Activated CD4-positive, CD25-positive, alpha-beta regulatory T cell treated with anti-CD3 and anti-CD28 coated beads, Interleukin-2, amount 50 U/mL, for 72 hours (primary cell): ENCODE measurements at regions not wholly inside any gene's neighbourhood (a gene's known extent, or its start where the extent isn't known, plus 50 kb on each side); places are given as distances from the start of the nearest gene placed in this dataset.

Experiments used
- DNase-seq: peaks from one replicate; pipeline ENCODE4 v3.0.0; 2021

DNA sequence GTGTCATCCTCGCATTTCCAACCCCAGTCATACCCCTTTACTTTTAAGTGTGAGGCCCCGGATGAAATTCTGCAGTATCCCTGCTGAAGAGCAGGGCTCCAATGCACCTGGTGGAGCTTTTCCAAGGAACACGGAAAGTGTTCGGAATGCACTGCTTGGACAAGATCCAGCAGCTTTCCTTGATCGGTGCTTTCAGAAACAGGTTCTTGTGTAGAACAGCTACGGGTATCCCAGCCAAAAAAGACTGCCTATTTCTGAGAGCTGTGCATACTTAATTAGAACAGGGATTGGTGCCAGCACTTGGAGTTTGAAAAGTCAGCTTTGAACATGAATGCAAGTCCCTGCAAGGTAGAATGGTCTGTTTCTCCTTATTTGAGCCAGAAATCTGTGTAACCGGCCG lies 87.2 kb upstream of the C1QTNF9B start:
- no peak for DNase-seq

DNA sequence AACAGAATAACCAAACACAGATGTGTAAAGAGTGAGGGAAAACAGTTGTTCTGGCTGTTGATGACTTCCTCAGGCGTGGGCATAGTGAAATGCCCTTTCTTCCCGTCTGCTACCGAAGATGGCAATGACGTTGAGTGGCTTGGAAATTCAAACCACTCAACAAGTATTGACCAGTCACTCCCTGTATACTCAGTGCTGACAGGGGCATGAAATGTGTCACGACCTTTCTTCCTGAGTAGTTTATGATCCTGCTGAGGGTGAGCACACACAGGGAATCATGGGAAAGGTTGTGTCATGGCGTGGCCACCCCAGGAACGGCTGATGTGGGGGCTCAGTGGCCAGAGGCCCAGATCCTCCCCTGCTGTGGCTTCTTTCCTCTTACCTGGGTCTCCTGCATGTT lies 87.8 kb upstream of the C1QTNF9B start:
- DNase-seq, result no peak

DNA sequence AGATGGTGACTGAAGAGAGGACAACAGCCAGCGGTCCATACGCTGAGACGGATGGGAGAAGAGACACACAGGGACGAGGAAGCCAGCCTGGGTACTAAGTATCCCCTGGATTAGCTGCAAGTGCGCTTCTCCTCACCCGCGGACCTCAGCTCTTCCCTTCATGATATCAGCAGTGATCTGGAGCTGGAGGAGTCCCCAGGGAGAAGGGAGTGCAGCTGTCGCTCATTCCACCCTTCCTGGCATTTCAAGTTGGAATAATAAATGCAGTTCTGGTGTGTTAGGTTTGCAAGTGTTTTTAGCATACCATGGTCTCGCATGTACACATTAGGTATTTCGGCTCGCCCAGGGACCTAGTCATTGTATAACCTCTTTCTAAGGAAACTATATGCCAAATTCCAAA lies 88.5 kb upstream of the C1QTNF9B start:
- DNase-seq, result no peak

DNA sequence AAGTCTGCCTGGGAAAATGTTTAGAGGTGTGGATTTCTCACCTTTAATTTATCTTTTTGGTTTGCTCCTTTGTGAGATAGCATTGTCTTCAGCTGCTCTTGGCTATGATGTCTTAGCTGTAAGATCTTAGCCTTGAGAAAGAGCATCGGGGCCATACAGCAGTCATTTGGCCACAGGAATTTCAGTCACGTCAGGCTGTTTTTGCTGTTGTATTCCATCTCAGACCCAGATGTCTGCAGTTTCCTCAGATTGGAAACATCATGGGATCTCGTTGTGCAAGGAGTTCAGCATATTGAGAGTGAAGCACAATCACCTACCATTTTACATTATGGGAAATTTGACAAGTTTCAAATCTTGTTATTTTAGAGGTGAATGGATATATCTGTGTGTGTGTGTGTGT lies 89.3 kb upstream of the C1QTNF9B start:
- DNase-seq, result no peak

DNA sequence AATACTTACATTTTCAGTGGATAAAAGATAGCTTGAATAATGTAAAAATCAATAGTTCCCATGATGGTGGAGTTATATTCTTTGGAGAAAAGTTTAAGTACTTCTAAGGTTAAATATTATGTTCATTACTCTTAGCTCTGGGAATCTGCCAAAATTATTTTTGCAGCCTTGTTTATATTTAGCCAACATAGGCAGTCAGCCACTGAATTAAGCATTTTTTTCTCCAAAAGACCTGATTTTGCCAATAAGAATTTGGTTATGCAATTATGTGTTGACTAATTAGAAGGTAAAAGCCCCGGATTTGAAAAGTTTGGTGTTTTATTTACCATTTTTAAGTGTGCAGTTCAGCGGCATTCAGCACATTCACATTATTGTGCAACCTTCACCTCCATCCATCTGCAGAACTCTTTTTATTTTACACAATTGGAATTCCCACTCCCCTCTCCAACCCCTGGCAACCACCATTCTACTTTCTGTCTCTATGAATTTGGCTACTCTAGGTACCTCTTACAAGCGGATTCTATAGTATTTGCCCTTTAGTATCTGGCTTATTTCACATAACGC lies 90.1 kb upstream of the C1QTNF9B start:
- no peak for DNase-seq

DNA sequence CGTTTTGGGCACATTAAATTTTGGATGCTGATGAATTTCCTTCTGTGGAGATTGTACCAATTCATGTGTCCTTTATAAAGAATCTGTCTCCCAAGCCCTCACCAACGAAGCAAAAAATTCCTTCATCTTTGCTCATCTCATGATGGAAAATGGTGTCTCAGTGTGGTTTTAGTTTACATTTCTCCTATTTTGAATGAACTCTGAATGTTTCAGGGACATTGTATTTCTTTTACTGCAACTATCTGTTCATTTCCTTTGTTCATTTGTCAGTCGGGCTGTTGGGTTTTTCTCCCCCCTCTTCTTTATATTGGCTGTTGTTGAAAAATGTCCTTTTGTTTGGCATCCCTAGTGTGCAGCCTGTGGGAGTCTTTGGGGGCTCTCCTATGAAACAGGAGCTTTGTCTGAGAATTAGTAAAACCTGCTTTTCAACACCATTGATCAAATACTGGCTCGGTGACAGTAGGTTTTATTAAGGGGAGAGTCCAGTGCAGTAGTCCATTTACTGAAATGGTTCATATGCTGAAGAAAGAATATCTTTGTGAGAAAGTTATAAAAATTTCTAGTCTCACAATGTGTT lies 91.3 kb upstream of the C1QTNF9B start:
- DNase-seq, result no peak

DNA sequence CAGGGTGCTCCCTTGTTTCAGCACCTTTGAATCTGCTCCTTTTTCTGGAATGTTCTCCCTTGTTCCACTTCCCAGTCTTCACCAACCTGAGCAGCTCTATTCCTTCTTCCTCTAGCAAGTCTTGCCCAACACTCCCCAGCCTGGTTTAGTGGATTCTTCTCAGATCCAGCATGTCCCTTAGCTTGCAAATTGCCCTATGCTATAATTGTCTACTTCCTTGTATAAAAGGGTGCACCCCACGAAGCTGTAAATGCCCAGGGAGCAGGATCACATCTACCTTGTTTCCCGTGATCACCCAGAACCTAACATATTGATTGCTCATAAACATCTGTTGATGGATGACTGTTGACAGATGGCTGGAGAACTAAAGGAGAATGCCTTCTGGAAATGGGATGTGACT lies 93.2 kb upstream of the C1QTNF9B start:
- DNase-seq, result no peak

DNA sequence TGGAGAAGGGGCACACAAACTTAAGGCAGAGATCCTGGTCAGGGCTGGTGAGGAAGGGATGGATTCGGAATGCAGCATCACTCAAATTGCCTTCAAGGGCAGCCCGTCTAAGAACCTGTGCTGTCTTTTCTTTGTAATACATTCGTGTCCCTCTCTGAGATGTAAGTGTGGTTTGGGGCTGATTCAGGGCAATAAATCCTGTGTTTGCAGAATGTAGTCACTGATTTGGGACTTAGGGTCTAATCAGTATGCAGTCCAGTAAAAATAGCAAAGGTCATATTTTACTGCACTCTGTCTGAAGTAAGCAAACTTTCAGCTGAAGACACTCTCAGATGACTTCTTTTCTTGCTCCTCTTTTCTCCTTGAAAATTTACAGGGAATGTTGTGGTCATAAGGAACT lies 93.8 kb upstream of the C1QTNF9B start:
- no peak for DNase-seq

DNA sequence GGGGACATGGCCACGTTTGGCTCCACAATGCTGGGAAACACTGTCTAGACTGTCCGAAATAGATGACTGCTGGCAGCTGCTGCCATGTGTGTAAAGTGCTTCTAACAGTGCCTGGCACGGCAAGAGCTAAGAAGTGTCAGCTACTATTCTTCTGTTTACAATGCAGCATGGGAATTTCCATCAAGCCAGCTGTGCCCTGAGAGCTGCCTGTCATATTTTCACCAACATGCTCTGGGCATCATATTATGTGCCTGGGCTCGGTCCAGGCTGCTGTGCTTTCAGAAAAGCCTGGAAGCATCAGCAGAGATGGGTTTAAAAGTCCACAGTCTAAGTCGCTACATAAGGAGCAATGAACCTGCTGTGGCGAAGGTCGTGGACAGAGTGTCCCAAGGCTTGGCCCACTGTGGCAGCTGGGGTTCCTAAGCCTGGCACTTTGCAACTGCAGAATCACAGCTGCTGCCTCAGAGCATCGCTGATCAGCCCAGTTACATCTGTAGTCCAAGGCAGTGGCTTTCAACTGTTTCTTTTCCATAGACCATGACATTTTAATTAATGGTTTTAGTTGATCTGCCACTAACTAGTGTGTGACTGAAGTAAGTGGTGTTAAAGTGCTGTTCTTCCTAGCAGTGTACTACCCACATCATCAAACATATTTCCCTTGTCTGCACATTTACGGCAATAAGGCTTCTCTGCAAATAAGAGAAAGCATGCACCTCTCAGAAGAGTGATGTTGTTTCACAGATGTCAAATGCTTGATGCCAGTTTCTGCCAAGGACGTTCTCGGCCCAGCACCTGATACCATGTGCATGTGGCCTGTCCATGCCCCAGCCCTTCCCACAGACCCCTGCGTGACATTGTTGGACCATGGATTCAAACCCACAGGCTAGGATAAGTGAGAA lies 95.7 kb upstream of the C1QTNF9B start:
- DNase-seq, result no peak

DNA sequence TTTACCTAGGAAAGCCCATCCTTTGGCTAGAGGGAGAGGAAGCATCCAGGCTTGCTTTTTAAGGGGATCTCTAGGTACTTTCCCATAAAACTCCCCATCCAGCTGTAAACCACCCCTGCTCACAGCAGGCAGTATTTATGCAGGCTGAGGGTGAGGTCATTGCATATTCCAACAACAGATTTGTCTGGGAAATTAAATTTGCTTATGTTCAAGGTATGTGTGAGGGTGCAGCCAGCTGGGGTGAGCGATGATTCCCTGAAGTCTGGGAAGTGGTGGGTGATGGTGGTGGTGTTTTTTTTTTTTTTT lies 96.3 kb upstream of the C1QTNF9B start:
- no peak for DNase-seq

DNA sequence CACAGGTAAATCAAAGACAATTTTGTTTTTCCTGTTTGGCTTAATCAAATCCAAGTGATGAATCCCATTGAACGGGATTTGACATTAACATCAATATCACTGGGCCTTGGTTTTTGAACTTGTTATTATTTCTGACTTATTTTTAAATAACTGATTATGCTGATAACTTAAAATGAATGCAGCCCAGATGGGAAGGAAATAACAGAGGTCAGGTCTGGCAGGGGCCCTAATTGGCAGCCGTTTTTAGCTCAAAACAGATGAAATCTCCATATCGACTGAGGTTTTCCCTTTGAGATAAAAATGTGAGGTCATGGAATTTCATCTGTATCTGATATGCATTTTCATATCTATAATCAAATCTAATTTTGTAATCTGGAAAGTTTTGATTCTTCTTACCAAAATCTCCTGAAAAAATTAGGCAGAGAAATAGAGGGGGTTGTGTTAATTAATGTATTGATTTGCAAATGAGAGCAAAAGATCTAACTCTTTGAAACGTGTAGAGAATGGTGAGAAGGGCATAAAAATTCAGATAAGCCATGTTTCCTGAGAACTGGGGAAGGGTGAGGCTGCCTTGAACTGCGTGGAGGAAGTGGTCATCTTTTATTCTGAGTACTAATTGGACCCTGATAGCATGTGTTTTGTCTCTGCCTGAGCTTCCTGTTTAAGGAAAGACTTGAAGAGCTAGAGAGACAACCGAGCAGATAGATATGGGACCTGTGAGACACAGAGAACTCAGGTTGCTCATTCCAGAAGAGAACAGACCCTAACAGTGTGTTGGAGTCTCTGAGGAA lies 98.2 kb upstream of the C1QTNF9B start:
- no peak for DNase-seq

DNA sequence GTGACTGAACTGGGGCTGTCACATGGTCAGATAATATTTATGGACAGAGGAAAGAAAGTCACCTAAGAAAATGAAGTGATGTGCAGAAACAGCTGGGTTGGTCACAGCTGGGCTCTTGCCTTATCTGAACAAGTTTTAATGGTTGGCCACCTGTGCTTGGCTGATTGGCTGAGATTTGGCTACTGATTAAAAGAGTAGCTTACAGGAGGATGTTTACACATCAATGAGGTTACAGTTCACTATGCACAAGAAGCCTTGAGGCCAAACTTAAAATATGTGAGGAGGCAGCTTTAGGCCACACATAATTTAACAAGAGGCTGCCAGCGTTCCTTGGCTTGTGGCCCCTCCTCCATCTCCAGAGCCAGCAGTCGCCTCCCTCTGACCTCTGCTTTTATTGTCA lies 99.2 kb upstream of the C1QTNF9B start:
- DNase-seq, result no peak

DNA sequence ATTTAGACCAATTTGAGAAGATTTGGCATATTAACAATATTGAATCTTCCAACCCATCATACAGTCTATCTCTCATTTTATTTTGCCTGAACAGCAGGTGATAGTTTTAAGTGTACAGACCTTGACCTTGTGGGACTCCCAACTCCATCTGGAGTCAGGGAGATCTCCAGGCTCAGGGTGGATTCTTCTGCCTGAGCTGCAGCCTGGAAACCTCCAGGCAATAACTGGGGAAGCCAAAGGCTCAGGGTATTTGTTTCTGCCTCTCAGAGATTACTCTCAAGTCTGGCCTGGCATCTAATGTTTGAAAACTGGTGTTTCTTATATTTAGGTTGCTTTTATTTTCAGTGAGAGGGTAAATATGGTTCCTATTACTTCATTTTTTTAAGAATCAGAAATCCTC lies 102.1 kb upstream of the C1QTNF9B start:
- no peak for DNase-seq

DNA sequence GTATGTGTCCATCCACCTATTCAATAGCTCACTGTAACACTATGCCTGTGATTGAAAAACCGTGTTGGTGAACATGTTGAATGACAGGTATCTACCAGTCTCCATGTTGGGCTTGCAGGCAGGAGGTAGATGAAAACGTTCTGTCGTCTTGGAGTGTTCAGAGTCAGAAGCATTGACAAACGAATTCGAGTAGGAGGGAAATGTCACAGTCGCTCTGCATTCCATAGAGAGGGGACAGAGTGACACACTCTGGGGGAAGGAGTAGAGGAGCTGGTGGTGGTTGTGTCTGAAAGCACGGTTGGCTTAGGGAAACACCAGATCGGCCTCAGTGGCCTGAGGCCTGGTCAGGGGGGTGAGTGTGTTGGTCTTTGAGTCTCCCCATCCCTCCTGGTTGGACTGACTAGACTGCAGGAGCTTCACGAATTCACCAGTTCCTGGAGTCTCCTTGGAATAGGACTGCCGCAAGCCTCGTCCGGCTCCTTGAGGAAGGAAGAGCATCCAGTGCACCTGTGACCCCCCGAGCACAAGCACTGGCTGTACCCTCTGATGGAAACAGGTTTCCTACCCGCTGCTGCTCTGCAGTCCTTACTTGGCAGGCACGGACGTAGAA lies 105.0 kb upstream of the C1QTNF9B start:
- DNase-seq, result no peak

DNA sequence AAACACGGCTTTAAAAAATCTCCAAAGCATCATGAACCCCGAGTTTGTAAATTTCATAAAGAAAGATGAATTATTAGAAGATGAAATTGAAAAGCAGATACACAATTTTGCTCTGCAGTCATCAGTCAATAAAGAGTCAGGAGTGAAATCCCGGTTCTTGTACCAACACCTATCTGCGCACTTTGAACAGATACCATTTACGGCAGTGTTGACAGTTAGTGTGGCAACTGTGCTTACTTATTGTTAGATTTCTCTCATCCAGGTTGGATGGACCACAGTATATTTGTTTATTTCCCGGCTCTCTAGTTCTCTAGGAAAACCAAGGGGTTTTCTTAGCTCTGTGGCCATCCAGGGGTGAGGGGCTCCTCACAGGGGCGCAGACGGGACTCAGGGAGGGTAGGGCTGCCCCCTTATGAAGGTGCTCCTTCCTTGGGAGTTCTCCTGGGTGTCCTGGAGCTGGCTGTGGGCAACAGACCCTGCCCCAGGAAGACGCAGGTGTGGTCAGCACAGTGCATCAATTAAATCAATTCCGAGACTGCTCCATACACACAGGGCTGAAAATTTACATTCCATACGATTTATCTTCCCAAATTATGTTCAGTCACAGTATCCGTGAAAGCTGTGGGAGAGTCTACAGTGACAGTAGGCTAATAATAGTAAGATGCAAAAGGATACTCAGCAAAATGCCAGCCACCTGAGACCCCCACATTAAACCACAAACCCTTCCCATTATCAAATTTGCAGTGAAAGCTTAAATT lies 107.0 kb upstream of the C1QTNF9B start:
- no peak for DNase-seq

DNA sequence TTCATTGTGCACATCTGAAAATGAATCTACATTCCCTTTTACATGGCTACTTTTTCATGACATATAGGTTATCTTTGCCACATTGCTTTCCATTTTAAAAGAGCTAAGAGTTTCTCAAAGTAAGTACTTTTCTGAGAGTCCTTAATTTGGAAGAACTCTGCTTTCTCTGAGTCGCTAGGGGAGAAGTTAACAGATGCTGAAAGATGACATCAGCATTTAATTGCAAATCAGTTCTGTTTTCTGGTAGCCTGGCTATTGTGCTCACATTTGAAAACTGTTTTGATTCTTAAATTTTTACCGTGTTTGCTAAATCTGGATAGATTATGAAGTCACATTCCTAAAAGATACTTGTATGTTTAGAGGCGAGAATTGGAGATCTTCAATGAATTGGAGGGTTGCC lies 107.7 kb upstream of the C1QTNF9B start:
- no peak for DNase-seq

DNA sequence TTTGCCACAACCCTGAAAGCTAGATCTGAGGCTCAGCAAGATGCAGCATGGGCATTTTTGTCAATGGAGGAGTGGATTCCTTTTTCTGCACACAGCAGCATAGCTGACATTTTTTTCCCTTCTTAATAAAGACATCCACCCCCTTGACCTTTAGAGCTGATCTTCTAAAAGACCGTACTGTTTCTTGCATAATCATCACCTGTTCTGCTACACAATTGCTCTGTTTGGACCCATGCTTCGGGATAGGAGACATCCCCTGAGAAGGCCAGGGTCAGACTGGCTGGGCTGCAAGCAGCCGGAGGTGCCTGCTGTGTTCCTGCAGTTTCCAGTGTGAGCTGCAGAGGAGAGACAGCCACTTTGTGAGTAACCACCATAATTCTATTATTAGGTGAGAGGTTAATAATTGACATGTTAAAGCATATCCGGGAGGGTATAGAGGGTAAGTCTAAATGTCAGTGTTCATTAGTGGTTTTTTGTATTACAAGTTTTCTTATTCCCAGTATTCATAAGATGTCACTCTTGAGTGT lies 108.5 kb upstream of the C1QTNF9B start:
- DNase-seq, result no peak

DNA sequence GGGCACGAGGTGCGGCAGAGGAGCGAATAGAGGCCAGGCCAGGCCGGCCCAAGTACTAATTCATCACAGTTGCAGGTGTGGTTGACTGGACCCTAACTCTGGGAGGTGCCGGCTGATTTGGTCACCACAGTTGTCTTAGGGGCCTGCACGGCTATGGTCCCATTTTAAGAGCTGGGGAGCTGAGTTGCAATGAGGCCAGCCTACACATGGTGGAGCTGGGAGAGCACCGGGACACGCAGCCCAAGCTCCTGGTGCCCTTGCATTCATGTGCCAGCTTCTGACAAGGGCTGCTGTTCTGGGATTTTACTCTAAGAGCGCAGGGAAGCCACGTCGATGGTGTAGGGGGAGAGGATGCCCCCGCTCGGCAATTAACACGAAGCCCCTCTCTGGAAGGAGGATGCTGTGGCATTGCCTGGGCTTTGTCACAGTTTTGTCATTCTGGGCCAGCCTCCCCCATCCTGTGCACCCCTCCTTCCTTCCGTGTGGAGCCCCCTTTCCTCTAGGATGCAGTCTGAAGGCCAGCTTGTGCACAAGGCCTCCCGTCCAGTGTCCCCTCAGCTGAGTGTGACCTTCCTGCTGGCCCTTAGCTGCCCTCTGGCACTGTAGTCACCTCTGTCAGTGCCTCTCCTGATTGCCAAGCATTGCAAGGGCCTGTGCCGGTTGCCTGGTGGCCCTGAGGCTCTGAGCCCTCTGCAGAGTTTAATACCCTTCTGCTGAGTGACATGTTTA lies 109.4 kb upstream of the C1QTNF9B start:
- no peak for DNase-seq

DNA sequence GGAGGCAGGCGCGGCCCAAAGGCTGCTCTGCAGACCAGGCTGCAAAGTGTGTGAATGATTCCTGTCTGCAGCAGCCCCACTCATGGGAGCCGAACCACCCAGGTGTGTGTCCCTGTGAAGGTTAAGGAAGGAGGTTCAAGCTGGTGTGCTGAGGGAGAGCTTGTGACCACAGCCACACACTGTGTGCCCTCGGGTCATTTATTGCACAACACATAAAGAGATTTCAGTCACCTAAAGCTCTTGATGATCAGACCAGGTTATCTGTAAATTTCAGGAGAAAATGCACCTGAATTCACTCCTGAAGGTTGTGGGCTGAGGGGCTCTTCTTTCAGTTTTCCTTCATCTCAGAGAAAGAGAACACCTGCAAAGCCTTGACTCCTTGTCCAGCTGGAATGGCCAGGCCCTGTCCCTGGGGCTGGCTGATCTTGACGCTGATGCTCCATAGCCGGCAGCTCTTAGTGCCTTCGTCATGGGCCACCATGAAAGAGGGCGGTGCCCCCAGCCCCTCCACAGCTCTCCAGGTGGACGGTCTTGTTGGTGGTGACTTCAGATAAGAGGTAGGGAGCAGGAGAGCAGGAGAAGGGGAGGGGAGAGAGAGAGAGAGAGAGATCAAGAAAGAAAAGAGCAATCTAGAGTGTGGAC lies 110.8 kb upstream of the C1QTNF9B start:
- no peak for DNase-seq

DNA sequence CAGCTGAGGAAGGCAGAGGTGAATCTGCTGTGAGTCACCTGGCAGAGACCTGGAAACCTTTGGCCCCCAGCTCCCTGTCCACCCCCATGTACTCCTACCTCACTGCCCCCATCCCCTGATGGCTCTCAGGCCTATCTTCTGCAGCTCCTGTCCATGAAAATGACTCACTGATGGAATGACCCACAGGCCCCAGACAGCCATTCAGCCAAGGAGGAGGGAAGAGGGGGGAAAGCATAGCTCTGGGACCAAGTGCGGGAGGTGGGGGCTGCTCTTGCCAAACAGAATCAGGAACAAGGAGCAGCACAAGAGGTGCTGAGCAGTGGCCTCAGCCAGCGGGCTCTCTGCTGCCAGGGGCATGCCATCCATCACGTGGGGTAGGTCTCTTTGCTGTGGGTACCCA lies 111.4 kb upstream of the C1QTNF9B start:
- DNase-seq, result no peak

DNA sequence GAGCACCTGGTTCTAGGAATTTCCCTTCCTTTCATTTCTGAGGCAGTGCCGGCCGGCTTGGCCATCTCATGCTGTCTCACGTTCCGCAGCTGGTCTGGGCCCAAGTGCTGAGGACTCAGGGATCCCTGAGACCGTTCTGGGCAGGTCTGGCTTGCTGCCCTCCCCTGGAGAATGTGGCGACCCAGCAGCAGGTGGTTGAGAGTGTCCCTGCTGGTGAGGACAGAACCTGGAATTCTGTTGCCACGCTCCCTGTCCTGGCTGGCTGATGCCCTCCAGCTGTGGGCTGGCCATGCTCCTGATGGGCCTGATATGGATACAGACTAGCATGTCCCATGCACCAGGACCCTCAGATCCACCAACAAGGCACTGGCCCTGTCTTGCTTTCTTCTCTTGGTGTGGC lies 114.0 kb upstream of the C1QTNF9B start:
- DNase-seq, result no peak
